ENCODE measurements at regions not wholly inside any gene's neighbourhood (a gene's known extent, or its start where the extent isn't known, plus 50 kb on each side); places are given as distances from the start of the nearest gene placed in this dataset.
"Not testable (repeated sequence)": the region's sequence is repeated elsewhere in the genome, so short reads cannot be mapped to it uniquely, and the experiment has no call there.

DNA sequence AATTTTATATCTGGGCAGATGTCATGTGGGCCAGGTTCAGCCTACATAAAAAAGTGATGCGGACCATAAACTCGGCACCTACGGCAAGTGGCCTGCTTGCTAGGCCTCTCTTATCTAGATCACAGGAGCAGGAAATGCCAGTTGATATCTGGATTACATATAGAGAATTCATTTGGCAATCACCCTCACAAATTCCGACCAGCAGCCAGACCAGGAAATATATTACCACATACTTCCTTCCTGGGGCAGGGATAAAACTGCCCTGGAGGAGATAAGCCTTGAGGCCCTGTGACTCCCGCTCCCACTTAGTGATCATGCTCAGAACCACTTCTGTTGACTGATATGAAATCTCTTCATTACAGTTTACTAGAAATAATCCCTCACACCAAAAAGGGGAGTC lies 282.4 kb upstream of the FRG1 start:
- TF ChIP-seq REST (IDR thresholded peaks at IDR 0.05); SMC3 (IDR thresholded peaks at IDR 0.05); POLR2A (IDR thresholded peaks at IDR 0.05; ENCODE audit: low read length); RAD21 (conservative IDR thresholded peaks at IDR 0.05 in 1 of 2, IDR thresholded peaks at IDR 0.05 in 1 of 2); ZC3H11A (IDR thresholded peaks at IDR 0.05); HOXA7 (CRISPR knock-in tag; IDR thresholded peaks at IDR 0.05): not testable (repeated sequence)
- TF ChIP-seq, protein P1, sequence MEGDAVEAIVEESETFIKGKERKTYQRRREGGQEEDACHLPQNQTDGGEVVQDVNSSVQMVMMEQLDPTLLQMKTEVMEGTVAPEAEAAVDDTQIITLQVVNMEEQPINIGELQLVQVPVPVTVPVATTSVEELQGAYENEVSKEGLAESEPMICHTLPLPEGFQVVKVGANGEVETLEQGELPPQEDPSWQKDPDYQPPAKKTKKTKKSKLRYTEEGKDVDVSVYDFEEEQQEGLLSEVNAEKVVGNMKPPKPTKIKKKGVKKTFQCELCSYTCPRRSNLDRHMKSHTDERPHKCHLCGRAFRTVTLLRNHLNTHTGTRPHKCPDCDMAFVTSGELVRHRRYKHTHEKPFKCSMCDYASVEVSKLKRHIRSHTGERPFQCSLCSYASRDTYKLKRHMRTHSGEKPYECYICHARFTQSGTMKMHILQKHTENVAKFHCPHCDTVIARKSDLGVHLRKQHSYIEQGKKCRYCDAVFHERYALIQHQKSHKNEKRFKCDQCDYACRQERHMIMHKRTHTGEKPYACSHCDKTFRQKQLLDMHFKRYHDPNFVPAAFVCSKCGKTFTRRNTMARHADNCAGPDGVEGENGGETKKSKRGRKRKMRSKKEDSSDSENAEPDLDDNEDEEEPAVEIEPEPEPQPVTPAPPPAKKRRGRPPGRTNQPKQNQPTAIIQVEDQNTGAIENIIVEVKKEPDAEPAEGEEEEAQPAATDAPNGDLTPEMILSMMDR (IDR thresholded peaks at IDR 0.05): not testable (repeated sequence)

Measured in A549 (cell line).